HCT116 (cell line): ENCODE measurements at regions not wholly inside any gene's neighbourhood (a gene's known extent, or its start where the extent isn't known, plus 50 kb on each side); places are given as distances from the start of the nearest gene placed in this dataset.

Experiments used
- ATAC-seq: fragments of 200-7000 bp; cut with Tn5 transposase; 2 replicates; pipeline ENCODE4 v1.9.1; 2020; ENCODE audit warnings: mild to moderate bottlenecking, moderate library complexity
- BruUV-seq: library from RNA; stranded (reverse); fragments of 400-500 nt; replicated peaks from 2 replicates; lab custom pipeline; 2021; lab: Mats Ljungman, UMichigan
- CTCF ChIA-PET: fragments of 300-600 bp; sonication (Branson Sonifier 250); formaldehyde crosslinking; loops from one replicate; lab custom pipeline; 2021; ENCODE audit warnings: antibody characterized with exemption; lab: Charles Lee
- POLR2A ChIA-PET: fragments of 300-600, 350-600 bp; sonication (Branson Sonifier 250); formaldehyde crosslinking; loops from one replicate; lab custom pipeline; 2021; ENCODE audit warnings: antibody characterized with exemption; lab: Charles Lee
- RAD21 ChIA-PET, 2 experiments: fragments of 300-600 bp; sonication (Branson Sonifier 250); formaldehyde crosslinking; loops; one replicate each; lab custom pipeline; 2023; ENCODE audit warnings: low total read pairs in 2 of 2; ENCODE audit not compliant: uncharacterized antibody in 2 of 2, unreplicated experiment in 2 of 2, low non-redundant PET in 1 of 2; lab: Charles Lee
- DNase-seq: peaks from one replicate; pipeline ENCODE4 v3.0.0-alpha.2; 2010; ENCODE audit warnings: low read depth, low spot score
- H2AFZ ChIP-seq: fragments of 200-600 bp; shearing (Covaris generic), sonication (generic); 2 replicates; pipeline ENCODE4 v1.6.1; 2017; ENCODE audit warnings: low read depth, mixed run types, mixed read lengths, antibody characterized with exemption, low read length; ENCODE audit not compliant: poor library complexity, severe bottlenecking
- H3K27ac ChIP-seq: 2 replicates; pipeline ENCODE4 v1.5.1; 2012; ENCODE audit warnings: low read depth, low read length
- H3K27me3 ChIP-seq: fragments of 200-600 bp; sonication (generic); 2 replicates; pipeline ENCODE4 v1.6.1; 2016; ENCODE audit warnings: mixed run types, low read length, mixed read lengths; ENCODE audit not compliant: insufficient read depth
- H3K36me3 ChIP-seq, 2 experiments: fragments of 200-500 bp in 1 of 2; fragments of 200-600 bp in 1 of 2; sonication (Bioruptor generic) in 1 of 2; sonication (generic) in 1 of 2; 2 replicates each; pipeline versions ENCODE4 v1.5.1 to v1.6.1; 2014 to 2016; ENCODE audit warnings: low read length in 2 of 2, inconsistent platforms in 1 of 2, mixed read lengths in 1 of 2, mixed run types in 1 of 2; ENCODE audit not compliant: insufficient read depth in 2 of 2, control insufficient read depth in 1 of 2
- H3K4me1 ChIP-seq, 2 experiments: fragments of 200-600 bp in 1 of 2; sonication (generic) in 1 of 2; 2 replicates each; pipeline versions ENCODE4 v1.5.1 to v1.6.1; 2012 to 2017; ENCODE audit warnings: low read length in 2 of 2, inconsistent platforms in 1 of 2, mild to moderate bottlenecking in 1 of 2, mixed read lengths in 1 of 2, mixed run types in 1 of 2, moderate library complexity in 1 of 2; ENCODE audit not compliant: insufficient read depth in 2 of 2, control insufficient read depth in 1 of 2
- H3K4me2 ChIP-seq: fragments of 200-600 bp; sonication (generic); 2 replicates; pipeline ENCODE4 v1.6.1; 2017; ENCODE audit warnings: mixed run types, low read length, mixed read lengths
- H3K4me3 ChIP-seq, 2 experiments: fragments of 200-600 bp in 1 of 2; sonication (generic) in 1 of 2; replicated peaks in 1 of 2; 2 replicates each; pipeline ENCODE4 v1.5.1; 2011 to 2016; ENCODE audit warnings: low read length in 2 of 2, control low read depth in 1 of 2, low read depth in 1 of 2, mild to moderate bottlenecking in 1 of 2, mixed read lengths in 1 of 2, mixed run types in 1 of 2
- H3K79me2 ChIP-seq: fragments of 200-600 bp; sonication (generic); 2 replicates; pipeline ENCODE4 v1.6.1; 2017; ENCODE audit warnings: mild to moderate bottlenecking, mixed run types, low read length, moderate library complexity, mixed read lengths; ENCODE audit not compliant: insufficient read depth
- H3K9ac ChIP-seq: fragments of 200-600 bp; sonication (generic); 2 replicates; pipeline ENCODE4 v1.6.1; 2016; ENCODE audit warnings: low read length, mixed read lengths
- H3K9me2 ChIP-seq: fragments of 200-600 bp; sonication (generic), shearing (Covaris generic); 2 replicates; pipeline ENCODE4 v1.6.1; 2017; ENCODE audit warnings: mixed run types, mild to moderate bottlenecking, moderate library complexity; ENCODE audit not compliant: insufficient read depth
- H3K9me3 ChIP-seq, 2 experiments: fragments of 200-500 bp in 1 of 2; fragments of 200-600 bp in 1 of 2; sonication (Bioruptor generic) in 1 of 2; sonication (generic) in 1 of 2; 2 replicates each; pipeline ENCODE4 v1.6.1; 2014 to 2017; ENCODE audit warnings: low read length in 2 of 2, mixed read lengths in 2 of 2, inconsistent platforms in 1 of 2, low read depth in 1 of 2, mild to moderate bottlenecking in 1 of 2, mixed run types in 1 of 2, moderate library complexity in 1 of 2; ENCODE audit not compliant: control insufficient read depth in 1 of 2, insufficient read depth in 1 of 2
- H4K20me1 ChIP-seq: fragments of 200-600 bp; sonication (generic), shearing (Covaris generic); 2 replicates; pipeline ENCODE4 v1.6.1; 2017; ENCODE audit warnings: mixed run types, mild to moderate bottlenecking, moderate library complexity; ENCODE audit not compliant: insufficient read depth
- CBX3 ChIP-seq: IDR thresholded peaks from 2 replicates; pipeline ENCODE4 v1.6.1; 2012; ENCODE audit warnings: low read depth
- CEBPB ChIP-seq: IDR thresholded peaks from 2 replicates; pipeline ENCODE4 v1.6.1; 2012; ENCODE audit warnings: low read depth
- CTCF ChIP-seq, 3 experiments: fragments of 200-600 bp in 1 of 3; sonication (generic) in 1 of 3; IDR thresholded peaks in 2 of 3; conservative IDR thresholded peaks in 1 of 3; 2 replicates each; pipeline ENCODE4 v1.5.1; 2012 to 2017; ENCODE audit warnings: low read depth in 2 of 3, low read length in 2 of 3, antibody characterized with exemption in 1 of 3, borderline replicate concordance in 1 of 3, control low read depth in 1 of 3, mild to moderate bottlenecking in 1 of 3, mixed read lengths in 1 of 3, mixed run types in 1 of 3, moderate library complexity in 1 of 3; ENCODE audit not compliant: insufficient read depth in 1 of 3
- EGR1 ChIP-seq: IDR thresholded peaks from 2 replicates; pipeline ENCODE4 v1.6.1; 2012; ENCODE audit warnings: low read depth
- ELF1 ChIP-seq: IDR thresholded peaks from 2 replicates; pipeline ENCODE4 v1.6.1; 2012; ENCODE audit warnings: low read depth, borderline replicate concordance
- EZH2phosphoT487 ChIP-seq: fragments of 200-600 bp; IDR thresholded peaks from 2 replicates; pipeline ENCODE4 v1.6.1; 2018; ENCODE audit warnings: antibody characterized with exemption, borderline replicate concordance
- FOSL1 ChIP-seq: IDR thresholded peaks from 2 replicates; pipeline ENCODE4 v1.6.1; 2012; ENCODE audit warnings: low read depth
- JUND ChIP-seq: IDR thresholded peaks from 2 replicates; pipeline ENCODE4 v1.6.1; 2012
- POLR2A ChIP-seq: IDR thresholded peaks from 2 replicates; pipeline ENCODE4 v1.7.0; 2011; ENCODE audit warnings: borderline replicate concordance; ENCODE audit not compliant: insufficient read depth, insufficient read length; ENCODE audit errors: extremely low read depth
- POLR2AphosphoS5 ChIP-seq: IDR thresholded peaks from 2 replicates; pipeline ENCODE4 v1.6.1; 2011; ENCODE audit warnings: mild to moderate bottlenecking, low read depth, low read length, moderate library complexity
- RAD21 ChIP-seq: IDR thresholded peaks from 2 replicates; pipeline ENCODE4 v1.6.1; 2012; ENCODE audit warnings: low read depth, mild to moderate bottlenecking
- SIN3A ChIP-seq: IDR thresholded peaks from 2 replicates; pipeline ENCODE4 v1.6.1; 2012; ENCODE audit warnings: low read depth
- SP1 ChIP-seq: IDR thresholded peaks from 2 replicates; pipeline ENCODE4 v1.6.1; 2012; ENCODE audit warnings: low read depth
- SRF ChIP-seq: IDR thresholded peaks from 2 replicates; pipeline ENCODE4 v1.6.1; 2012; ENCODE audit warnings: low read depth
- TCF7L2 ChIP-seq: IDR thresholded peaks from 2 replicates; pipeline ENCODE4 v1.7.0; 2011; ENCODE audit warnings: borderline replicate concordance, inconsistent platforms; ENCODE audit not compliant: insufficient read depth, insufficient read length; ENCODE audit errors: extremely low read depth
- YY1 ChIP-seq: IDR thresholded peaks from 2 replicates; pipeline ENCODE4 v1.6.1; 2011; ENCODE audit warnings: low read length, low read depth, moderate library complexity, mild to moderate bottlenecking; ENCODE audit not compliant: insufficient replicate concordance; ENCODE audit errors: extremely low read depth
- ZBTB33 ChIP-seq: IDR thresholded peaks from 2 replicates; pipeline ENCODE4 v1.6.1; 2011; ENCODE audit warnings: mild to moderate bottlenecking, low read length, moderate library complexity; ENCODE audit not compliant: insufficient replicate concordance; ENCODE audit errors: extremely low read depth
- ZNF274 ChIP-seq: fragments of 200-500 bp; sonication (Bioruptor generic); IDR thresholded peaks from 2 replicates; pipeline ENCODE4 v1.6.1; 2014; ENCODE audit warnings: mild to moderate bottlenecking, low read depth, low read length, inconsistent platforms
- intact Hi-C: fragments of 100-400 bp; cut with micrococcal nuclease; formaldehyde crosslinking; loops from 2 replicates; pipeline ENCODE4 v1.10.0; 2022
- TF ChIP-seq, protein P1 (sequence below): IDR thresholded peaks from 2 replicates; pipeline ENCODE4 v1.6.1; 2012; ENCODE audit warnings: low read depth

DNA sequence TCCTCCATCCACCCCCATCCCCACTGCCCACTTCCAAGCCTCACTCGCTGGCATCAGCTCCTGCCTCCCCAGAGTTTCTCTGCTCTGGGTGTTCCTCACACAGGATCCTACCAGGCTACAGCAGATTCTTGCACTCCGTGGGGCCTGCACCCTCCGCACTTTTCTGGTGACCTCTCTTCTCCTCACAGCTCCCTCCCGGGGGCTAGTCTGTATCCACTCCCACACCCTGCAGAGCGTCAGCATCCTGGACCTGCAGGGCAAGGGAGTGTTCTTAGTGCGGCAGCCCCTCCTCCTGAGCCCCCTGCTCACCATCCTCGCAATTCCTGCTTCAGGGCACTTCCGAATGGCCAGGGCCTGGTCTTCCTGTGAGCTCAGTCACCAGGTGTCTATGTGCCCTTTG is 224.2 kb downstream of the DLL1 start:
- Histone ChIP-seq H3K9me2 (no peaks in the 10 kb centered on the region), H3K36me3 (no peaks in the 10 kb centered on the region), H3K79me2 (no peaks in the 10 kb centered on the region), H3K4me3 (no peak overlapping the region), H3K4me2 (no peak overlapping the region), H4K20me1 (no peaks in the 10 kb centered on the region), H3K27me3 (no peaks in the 10 kb centered on the region), H3K9me3 (peaks cover 0 to 5% of the 10 kb centered on the region in 2 experiments; a peak in 1 of 4 replicates), H2AFZ (no peak overlapping the region), H3K9ac (no peak overlapping the region), H3K27ac (no peak overlapping the region), H3K4me1 (no peaks in the 10 kb centered on the region)
- no TSS peak for BruUV-seq
- no peak for ATAC-seq
- CTCF ChIA-PET = no interaction called here
- TF ChIP-seq CEBPB = no peak
- no peak for TF ChIP-seq RAD21
- TF ChIP-seq ZBTB33 = no peak
- TF ChIP-seq EZH2phosphoT487 = no peak
- TF ChIP-seq, protein P1, sequence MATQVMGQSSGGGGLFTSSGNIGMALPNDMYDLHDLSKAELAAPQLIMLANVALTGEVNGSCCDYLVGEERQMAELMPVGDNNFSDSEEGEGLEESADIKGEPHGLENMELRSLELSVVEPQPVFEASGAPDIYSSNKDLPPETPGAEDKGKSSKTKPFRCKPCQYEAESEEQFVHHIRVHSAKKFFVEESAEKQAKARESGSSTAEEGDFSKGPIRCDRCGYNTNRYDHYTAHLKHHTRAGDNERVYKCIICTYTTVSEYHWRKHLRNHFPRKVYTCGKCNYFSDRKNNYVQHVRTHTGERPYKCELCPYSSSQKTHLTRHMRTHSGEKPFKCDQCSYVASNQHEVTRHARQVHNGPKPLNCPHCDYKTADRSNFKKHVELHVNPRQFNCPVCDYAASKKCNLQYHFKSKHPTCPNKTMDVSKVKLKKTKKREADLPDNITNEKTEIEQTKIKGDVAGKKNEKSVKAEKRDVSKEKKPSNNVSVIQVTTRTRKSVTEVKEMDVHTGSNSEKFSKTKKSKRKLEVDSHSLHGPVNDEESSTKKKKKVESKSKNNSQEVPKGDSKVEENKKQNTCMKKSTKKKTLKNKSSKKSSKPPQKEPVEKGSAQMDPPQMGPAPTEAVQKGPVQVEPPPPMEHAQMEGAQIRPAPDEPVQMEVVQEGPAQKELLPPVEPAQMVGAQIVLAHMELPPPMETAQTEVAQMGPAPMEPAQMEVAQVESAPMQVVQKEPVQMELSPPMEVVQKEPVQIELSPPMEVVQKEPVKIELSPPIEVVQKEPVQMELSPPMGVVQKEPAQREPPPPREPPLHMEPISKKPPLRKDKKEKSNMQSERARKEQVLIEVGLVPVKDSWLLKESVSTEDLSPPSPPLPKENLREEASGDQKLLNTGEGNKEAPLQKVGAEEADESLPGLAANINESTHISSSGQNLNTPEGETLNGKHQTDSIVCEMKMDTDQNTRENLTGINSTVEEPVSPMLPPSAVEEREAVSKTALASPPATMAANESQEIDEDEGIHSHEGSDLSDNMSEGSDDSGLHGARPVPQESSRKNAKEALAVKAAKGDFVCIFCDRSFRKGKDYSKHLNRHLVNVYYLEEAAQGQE = no peak
- TF ChIP-seq ELF1 = no peak
- no peak for TF ChIP-seq SIN3A
- no peak for TF ChIP-seq FOSL1
- no peak for TF ChIP-seq EGR1
- no peak for TF ChIP-seq CTCF (IDR thresholded peaks at IDR 0.05 in 2 of 3, conservative IDR thresholded peaks at IDR 0.05 in 1 of 3; ENCODE audit: borderline replicate concordance in 1 of 3, insufficient read depth in 1 of 3, low read depth in 2 of 3, low read length in 2 of 3)
- no peak for TF ChIP-seq TCF7L2
- no peak for TF ChIP-seq YY1
- no peak for TF ChIP-seq CBX3
- no peak for TF ChIP-seq ZNF274
- TF ChIP-seq SP1 = no peak
- no peak for TF ChIP-seq POLR2AphosphoS5
- no peak for TF ChIP-seq JUND
- TF ChIP-seq POLR2A = no peak
- no peak for TF ChIP-seq SRF
- POLR2A ChIA-PET = no interaction called here
- no peak for DNase-seq
- intact Hi-C loops = no loop called here
- RAD21 ChIA-PET = no interaction called here
